DMS114 treated with DMSO at 0.1 percent for 48 hours (cell line): ENCODE measurements at regions not wholly inside any gene's neighbourhood (a gene's known extent, or its start where the extent isn't known, plus 50 kb on each side); places are given as distances from the start of the nearest gene placed in this dataset.
A peak's percentile ranks its signal among the peaks of the same experiment; 100 is the strongest.
"Not testable (repeated sequence)": the region's sequence is repeated elsewhere in the genome, so short reads cannot be mapped to it uniquely, and the experiment has no call there.

Source experiments
- DNase-seq: peaks from one replicate; lab custom pipeline; 2025; ENCODE audit not compliant: unreplicated experiment; lab: John Stamatoyannopoulos, UW

DNA sequence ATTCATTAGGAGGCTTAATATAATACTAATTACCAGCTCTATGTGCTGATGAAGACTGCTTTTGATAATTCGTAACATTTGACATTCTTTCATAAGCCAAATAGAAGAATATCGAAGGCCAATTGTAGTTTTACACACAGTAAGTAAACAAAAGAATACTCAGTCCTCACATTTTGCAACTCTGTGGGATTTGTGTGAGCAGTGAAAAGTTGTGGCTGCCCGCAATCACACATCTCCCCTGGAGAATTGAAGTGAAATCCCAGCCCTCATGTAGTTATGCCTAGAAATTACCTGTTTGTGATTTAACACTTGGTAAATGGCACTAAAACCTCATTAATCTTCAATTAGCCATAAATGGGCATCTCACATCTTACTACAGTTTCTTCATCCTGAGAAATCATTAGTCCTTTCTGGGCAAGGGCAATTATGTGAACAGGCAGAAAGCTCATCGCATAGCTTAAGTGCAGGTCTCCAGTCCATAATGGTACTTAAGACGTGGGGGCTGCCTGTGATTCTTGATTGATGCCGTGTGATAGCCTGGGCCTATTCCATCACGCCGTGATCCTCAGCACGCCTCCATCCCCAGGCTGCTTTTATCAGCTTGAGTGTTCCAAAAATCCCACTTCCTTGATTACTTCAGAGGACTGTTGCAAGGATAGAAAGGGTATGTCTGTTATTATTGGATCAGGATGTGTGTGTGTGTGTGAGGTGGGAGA, 97.9 kb upstream of the METTL14 start:
- no peak for DNase-seq

DNA sequence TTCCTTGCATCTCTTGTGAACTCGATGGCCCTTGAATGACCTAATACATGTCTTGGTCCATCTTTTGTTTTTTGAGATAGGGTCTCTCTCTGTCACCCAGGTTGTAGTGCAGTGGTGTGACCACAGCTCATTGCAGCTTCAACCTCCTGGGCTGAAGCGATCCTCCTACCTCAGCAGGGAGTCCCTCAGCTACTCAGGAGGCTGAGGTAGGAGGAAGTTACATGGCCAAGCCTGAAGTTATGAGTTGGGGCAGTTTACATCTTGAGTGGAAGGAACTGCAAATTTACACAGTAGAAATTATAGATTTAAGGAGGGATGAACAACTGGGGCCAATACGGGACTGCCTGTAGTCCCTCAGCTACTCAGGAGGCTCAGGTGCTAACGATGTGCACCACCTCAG, 97.2 kb upstream of the METTL14 start:
- no peak for DNase-seq

DNA sequence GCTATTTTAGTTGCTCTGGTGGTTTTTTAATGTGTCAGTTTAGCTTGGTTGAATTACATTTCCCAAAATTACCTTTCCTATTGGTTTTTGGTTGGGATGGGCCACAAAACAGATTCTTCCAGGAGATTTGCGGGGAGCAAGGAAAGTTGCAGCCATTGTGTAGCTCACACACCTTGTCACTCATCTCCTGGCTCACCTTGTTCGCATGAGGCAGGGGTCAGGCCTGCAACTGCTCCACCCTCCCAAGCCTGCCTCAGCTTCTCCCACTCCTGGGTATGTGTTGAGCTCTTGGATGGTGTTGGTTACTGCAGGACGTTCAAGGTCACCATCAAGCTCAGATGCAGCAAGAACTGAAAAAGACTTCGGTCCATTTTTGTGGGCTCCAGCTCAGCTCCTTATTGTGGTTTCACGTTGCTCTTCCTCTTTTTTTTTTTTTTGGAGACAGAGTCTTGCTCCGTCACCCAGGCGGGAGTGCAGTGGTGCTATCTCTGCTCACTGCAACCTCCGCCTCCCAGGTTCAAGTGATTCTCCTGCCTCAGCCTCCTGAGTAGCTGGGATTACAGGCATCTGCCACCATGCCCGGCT, 95.6 kb upstream of the METTL14 start:
- no peak for DNase-seq

- DNase-seq: peak; percentile 77
Measured at GRCh38 chr4:118591339-118592046, 93.7 kb upstream of the METTL14 start.

DNA sequence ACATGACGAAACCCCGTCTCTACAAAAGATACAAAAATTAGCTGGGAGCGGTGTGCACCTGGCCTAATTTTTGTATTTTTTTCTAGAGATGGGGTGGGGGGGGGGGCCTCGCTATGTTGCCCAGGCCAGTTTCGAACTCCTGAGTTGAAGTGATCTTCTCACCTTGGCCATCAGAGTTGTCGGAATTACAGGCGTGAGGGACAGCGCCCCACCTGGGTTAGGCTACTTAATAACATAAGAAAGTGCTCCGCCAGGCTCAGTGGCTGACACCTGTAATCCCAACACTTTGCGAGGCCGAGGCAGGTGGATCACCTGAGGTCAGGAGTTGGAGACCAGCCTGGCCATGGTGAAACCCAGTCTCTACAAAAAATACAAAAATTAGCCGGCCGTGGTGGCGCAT, 92.9 kb upstream of the METTL14 start:
- DNase-seq: not testable (repeated sequence)

GRCh38 chr4:118595883-118596282, 89.3 kb upstream of the METTL14 start:
- DNase-seq: not testable (repeated sequence)

DNA sequence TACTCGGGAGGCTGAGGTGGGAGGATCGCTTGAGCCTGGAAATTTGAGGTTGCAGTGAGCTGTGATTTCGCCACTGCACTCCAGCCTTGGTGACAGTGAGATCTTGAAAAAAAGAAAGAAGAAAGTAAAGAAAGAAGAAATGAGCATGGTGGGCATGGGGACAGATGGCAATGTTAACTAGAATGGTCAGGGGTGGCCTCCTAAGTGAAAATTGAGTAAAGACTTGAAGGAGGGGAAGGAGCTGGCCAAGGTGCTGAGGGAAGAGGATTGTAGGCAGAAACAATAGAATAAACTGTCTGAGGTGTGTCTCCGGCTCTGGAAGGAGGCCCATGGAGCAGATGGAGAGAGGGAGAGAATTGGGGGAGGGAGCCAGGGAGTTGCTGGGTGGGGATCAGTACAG, 60.1 kb upstream of the METTL14 start:
- not testable (repeated sequence) for DNase-seq

DNA sequence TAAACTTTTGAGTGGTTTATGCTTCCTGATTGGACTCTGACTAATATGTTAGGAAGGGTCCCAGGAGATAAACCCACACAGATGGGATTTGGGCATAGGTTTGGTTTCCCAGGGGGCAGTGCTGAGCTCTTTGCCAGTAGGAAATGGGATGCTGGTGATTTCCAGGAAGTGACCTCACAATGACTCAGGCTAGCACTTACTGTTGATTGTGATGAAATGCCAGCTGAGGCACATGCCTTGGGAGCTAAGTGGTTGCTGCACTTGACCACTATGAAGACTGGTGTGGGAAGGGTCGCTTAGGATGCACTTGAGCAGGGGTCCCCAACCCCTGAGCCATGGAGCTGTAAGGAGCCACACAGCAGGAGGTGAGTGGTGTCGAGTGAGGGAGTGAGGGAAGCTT, 55.5 kb upstream of the METTL14 start:
- not testable (repeated sequence) for DNase-seq

DNA sequence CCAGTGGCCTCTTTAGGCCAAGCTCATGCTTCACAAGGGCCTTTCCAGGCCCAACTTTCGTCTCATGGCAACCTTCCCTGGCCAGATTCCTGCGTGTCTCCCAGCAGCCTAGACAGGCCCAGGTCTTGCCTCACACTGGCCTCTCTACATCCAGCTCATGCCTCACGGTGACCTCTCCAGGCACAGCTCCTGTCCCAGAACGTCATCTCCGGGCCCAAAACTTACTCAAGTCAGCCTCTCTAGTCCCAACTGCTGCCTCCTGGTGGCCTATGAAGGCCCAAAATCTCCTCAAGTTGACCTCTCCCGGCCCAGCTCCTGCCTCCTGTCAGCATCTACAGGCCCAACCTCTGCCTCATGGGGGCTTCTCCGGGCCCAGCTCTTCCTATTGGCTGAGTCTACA, 54.3 kb upstream of the METTL14 start:
- not testable (repeated sequence) for DNase-seq

- not testable (repeated sequence) for DNase-seq
Measured at GRCh38 chr4:118631321-118632050, 53.7 kb upstream of the METTL14 start.

GRCh38 chr4:118633476-118633875, 51.7 kb upstream of the METTL14 start:
- not testable (repeated sequence) for DNase-seq

- not testable (repeated sequence) for DNase-seq
Measured at GRCh38 chr4:118634126-118634875, 50.9 kb upstream of the METTL14 start.
